Suprapubic skin (tissue), 4 donors: ENCODE measurements at regions not wholly inside any gene's neighbourhood (a gene's known extent, or its start where the extent isn't known, plus 50 kb on each side); places are given as distances from the start of the nearest gene placed in this dataset.

Experiments used
- DNase-seq, 2 donors: peaks; one replicate each; pipeline ENCODE4 v3.0.0-alpha.2; 2019; ENCODE audit warnings: low spot score in 2 of 2
- H3K27ac ChIP-seq: fragments of 200-600 bp; sonication (generic); one replicate; pipeline ENCODE4 v1.5.1; 2019
- H3K27me3 ChIP-seq: fragments of 200-600 bp; sonication (generic); one replicate; pipeline ENCODE4 v1.5.1; 2019
- H3K36me3 ChIP-seq: fragments of 200-600 bp; sonication (generic); one replicate; pipeline ENCODE4 v1.5.1; 2019
- H3K4me1 ChIP-seq: fragments of 200-600 bp; sonication (generic); one replicate; pipeline ENCODE4 v1.5.1; 2019
- H3K4me3 ChIP-seq: fragments of 200-600 bp; sonication (generic); one replicate; pipeline ENCODE4 v1.5.1; 2019; ENCODE audit warnings: mild to moderate bottlenecking
- H3K9me3 ChIP-seq: fragments of 200-600 bp; sonication (generic); one replicate; pipeline ENCODE4 v1.5.1; 2019
- CTCF ChIP-seq, 2 donors: fragments of 200-600 bp in 1 of 2; fragments of 450-650 bp in 1 of 2; sonication (generic) in 1 of 2; IDR thresholded peaks; one replicate each; pipeline ENCODE4 v1.5.1; 2016 to 2019; ENCODE audit warnings: antibody characterized with exemption in 2 of 2, mild to moderate bottlenecking in 1 of 2, moderate library complexity in 1 of 2
- EP300 ChIP-seq: sonication (generic); formaldehyde crosslinking; IDR thresholded peaks from one replicate; pipeline ENCODE4 v1.6.1; 2017; ENCODE audit warnings: antibody characterized with exemption
- POLR2A ChIP-seq, 2 donors: fragments of 450-650 bp; IDR thresholded peaks; one replicate each; pipeline ENCODE4 v1.6.1; 2017; ENCODE audit warnings: antibody characterized with exemption in 2 of 2, mild to moderate bottlenecking in 2 of 2, moderate library complexity in 2 of 2
- POLR2AphosphoS5 ChIP-seq, 3 donors: sonication (generic); formaldehyde crosslinking; IDR thresholded peaks; one replicate each; pipeline ENCODE4 v1.6.1; 2017; ENCODE audit warnings: antibody characterized with exemption in 3 of 3
- WGBS: methylation state at CpG from one replicate; pipeline ENCODE4 v1.1.5; 2018; 5-methylcytosine and 5-hydroxymethylcytosine counted together

DNA sequence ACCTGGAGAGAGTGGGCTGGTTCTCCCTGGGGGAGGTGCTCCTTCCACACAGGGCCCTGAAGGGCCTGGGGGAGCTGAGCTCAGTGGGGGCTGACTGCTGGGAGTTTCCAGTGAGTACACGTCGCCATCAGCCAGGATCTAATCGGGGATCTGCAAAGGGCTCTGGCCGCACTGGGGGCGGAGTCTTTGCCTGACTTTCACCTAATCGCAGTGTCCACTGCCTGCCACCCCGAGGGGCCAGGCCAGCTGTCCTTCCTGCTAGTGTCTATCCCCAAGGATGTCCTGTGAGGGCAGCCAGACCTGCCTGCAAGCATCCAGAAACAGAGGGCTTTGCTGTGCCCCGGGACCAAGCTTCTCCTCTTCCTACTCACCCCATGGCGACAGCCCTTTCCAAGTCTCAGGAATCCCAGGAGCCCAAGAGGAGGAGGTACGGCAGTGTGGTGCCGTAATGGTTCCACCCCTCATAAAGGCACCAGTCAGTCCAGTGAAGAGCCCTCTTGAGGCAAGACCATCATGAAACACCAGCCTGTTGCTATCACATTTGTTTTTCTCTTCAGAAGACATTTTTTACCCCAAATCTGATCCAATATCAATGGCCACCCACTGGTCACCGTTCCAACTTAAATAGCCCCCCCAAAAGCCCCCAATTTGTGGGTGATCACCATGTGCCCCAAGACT is 243.1 kb upstream of the ECI2 start:
- Histone ChIP-seq H3K27ac (no peak overlapping the region), H3K4me1 (no peaks in the 10 kb centered on the region), H3K4me3 (no peak overlapping the region), H3K36me3 (no peaks in the 10 kb centered on the region), H3K27me3 (peaks cover 7% of the 10 kb centered on the region), H3K9me3 (peaks cover 2% of the 10 kb centered on the region)
- 72% methylated on average over 11 of the region's 12 CpGs for WGBS
- TF ChIP-seq CTCF (IDR thresholded peaks at IDR 0.05) (no peak), EP300 (no peak), POLR2A (IDR thresholded peaks at IDR 0.05) (no peak), POLR2AphosphoS5 (IDR thresholded peaks at IDR 0.05) (no peak)
- no peak for DNase-seq

- WGBS: 33% methylated on average over 3 of the region's 3 CpGs
Measured at GRCh38 chr6:4377603-4378002, 242.2 kb upstream of the ECI2 start.

DNA sequence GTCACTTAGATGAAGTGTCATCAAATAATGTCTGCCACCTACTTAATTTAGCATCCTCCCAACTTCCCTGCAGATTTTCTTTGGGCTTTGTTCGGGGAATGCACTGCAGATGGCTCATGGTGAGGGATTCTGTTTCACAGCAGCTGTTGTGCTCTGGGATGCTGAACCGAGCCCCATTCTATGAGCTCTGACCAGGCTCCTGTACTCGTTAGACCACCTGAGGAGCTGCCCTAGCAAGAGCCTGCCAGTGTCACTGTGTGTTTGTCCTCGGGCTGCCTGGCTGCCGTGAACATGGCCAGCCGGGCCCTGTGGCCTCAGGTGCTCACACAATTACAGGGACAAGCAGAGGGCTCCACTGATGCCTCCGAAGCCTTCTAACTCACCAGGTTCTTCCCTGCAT is 238.8 kb upstream of the ECI2 start:
- Histone ChIP-seq H3K9me3 (no peaks in the 10 kb centered on the region), H3K27ac (no peak overlapping the region), H3K4me1 (no peaks in the 10 kb centered on the region), H3K4me3 (no peak overlapping the region), H3K27me3 (peaks cover 7% of the 10 kb centered on the region), H3K36me3 (no peaks in the 10 kb centered on the region)
- DNase-seq: no peak
- 75% methylated on average over 7 of the region's 7 CpGs for WGBS
- TF ChIP-seq POLR2AphosphoS5 (IDR thresholded peaks at IDR 0.05): no peak
- TF ChIP-seq POLR2A (IDR thresholded peaks at IDR 0.05): no peak
- no peak for TF ChIP-seq CTCF (IDR thresholded peaks at IDR 0.05)
- TF ChIP-seq EP300: no peak

More at GRCh38 chr6:4377603-4378002, 242.2 kb upstream of the ECI2 start:
- Histone ChIP-seq H3K9me3 (no peaks in the 10 kb centered on the region), H3K27me3 (peaks cover 7% of the 10 kb centered on the region), H3K27ac (no peak overlapping the region), H3K36me3 (no peaks in the 10 kb centered on the region), H3K4me1 (no peaks in the 10 kb centered on the region), H3K4me3 (no peak overlapping the region)
- TF ChIP-seq CTCF (IDR thresholded peaks at IDR 0.05) (no peak), POLR2A (IDR thresholded peaks at IDR 0.05) (no peak), EP300 (no peak), POLR2AphosphoS5 (IDR thresholded peaks at IDR 0.05) (no peak)
- DNase-seq: no peak

DNA sequence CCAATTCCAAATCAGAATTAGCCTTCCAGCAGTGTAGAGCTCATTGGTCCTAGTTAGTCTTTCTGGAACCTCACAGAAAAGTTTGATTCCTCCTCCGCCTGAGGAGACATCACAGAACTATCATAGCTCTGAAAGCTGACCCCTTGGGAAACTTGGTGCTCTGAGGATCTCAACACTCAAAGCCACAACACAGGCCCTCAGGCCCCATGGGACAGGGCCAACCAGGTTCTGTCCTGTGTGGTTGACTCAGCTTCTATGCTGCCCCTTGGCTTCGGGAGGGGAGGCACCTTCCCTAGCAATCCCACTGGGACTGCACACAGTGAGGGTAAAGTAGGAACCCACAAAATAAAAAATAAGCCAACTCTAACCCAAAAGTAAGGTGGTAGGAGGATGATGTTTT is 237.5 kb upstream of the ECI2 start:
- DNase-seq: no peak
- WGBS: 95% methylated on average over 2 of the region's 2 CpGs

DNA sequence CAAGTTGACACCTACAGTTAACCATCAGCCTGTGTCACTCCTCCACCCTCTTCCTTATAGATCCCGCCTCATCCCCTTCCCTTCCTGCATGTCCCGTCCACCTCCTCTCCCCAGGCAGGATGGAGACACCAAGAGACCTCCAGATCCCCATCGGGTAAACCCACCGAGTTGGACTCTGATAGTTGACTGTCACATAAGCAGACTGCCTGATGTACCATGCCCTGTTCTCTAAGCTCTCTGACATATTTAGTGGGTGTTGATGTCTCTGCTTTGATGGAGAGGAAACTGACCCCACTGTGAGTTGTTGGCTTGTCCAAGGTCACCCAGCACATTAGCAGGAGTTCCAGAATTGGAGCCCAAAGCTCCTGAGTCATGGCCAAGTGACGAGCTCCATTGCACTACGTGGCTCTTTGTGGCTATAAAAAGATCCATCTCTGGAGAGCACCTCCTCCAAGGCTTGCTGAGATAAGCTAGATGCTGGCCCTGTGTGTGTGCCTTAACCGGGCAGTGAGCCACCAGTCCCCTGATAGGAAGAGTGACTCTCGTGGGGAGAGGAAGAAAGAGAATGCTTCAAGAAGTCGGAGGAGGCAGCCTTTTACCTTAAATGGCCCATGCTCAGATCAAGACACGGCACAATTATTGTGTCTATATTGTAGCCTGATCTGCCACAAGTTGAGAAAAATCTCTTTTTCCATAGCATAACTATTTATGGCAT is 236.0 kb upstream of the ECI2 start:
- TF ChIP-seq CTCF (IDR thresholded peaks at IDR 0.05): no peak
- no peak for TF ChIP-seq POLR2A (IDR thresholded peaks at IDR 0.05)
- no peak for TF ChIP-seq POLR2AphosphoS5 (IDR thresholded peaks at IDR 0.05)
- no peak for TF ChIP-seq EP300
- no peaks in the 10 kb centered on the region for H3K27me3 ChIP-seq
- no peaks in the 10 kb centered on the region for H3K9me3 ChIP-seq
- 82% methylated on average over 10 of the region's 10 CpGs for WGBS
- no peak overlapping the region for H3K4me3 ChIP-seq
- H3K4me1 ChIP-seq: no peaks in the 10 kb centered on the region
- H3K27ac ChIP-seq: no peak overlapping the region
- DNase-seq: no peak
- H3K36me3 ChIP-seq: no peaks in the 10 kb centered on the region

More for the DNA sequence above, 237.5 kb upstream of the ECI2 start:
- Histone ChIP-seq H3K4me3 (no peak overlapping the region), H3K27me3 (peaks cover under 1% of the 10 kb centered on the region), H3K9me3 (no peaks in the 10 kb centered on the region), H3K27ac (no peak overlapping the region), H3K4me1 (no peaks in the 10 kb centered on the region), H3K36me3 (no peaks in the 10 kb centered on the region)
- TF ChIP-seq POLR2AphosphoS5 (IDR thresholded peaks at IDR 0.05) (no peak), POLR2A (IDR thresholded peaks at IDR 0.05) (no peak)
